GM12892 (cell line): ENCODE measurements at regions not wholly inside any gene's neighbourhood (a gene's known extent, or its start where the extent isn't known, plus 50 kb on each side); places are given as distances from the start of the nearest gene placed in this dataset.

Experiments used
- POLR2A ChIP-seq: IDR thresholded peaks from 2 replicates; pipeline ENCODE4 v1.6.1; 2011; ENCODE audit warnings: low read depth, low read length, control low read depth
- POLR2AphosphoS5 ChIP-seq: IDR thresholded peaks from 2 replicates; pipeline ENCODE4 v1.6.1; 2011; ENCODE audit warnings: low read depth, low read length, control low read depth

- no peak for TF ChIP-seq POLR2A
- TF ChIP-seq POLR2AphosphoS5, result no peak
Observed at GRCh38 chr2:145635706-145636427, 1115.9 kb upstream of the ZEB2 start.
